H1 (cell line): ENCODE measurements at regions not wholly inside any gene's neighbourhood (a gene's known extent, or its start where the extent isn't known, plus 50 kb on each side); places are given as distances from the start of the nearest gene placed in this dataset.

Source experiments
- BRCA1 ChIP-seq: IDR thresholded peaks from 2 replicates; pipeline ENCODE4 v1.6.1; 2012; ENCODE audit warnings: low read depth, low read length, improper control_type of control experiment
- CHD7 ChIP-seq: fragments of 300-600 bp; sonication (generic); IDR thresholded peaks from 2 replicates; pipeline ENCODE4 v1.7.1; 2012; ENCODE audit warnings: low read length, moderate library complexity, mild to moderate bottlenecking, inconsistent platforms; ENCODE audit not compliant: insufficient replicate concordance
- EP300 ChIP-seq, 2 experiments: IDR thresholded peaks; 1 replicate in 1 of 2; 2 replicates in 1 of 2; pipeline ENCODE4 v1.6.1; 2011 to 2012; ENCODE audit warnings: low read depth in 2 of 2, low read length in 2 of 2, mild to moderate bottlenecking in 2 of 2, borderline replicate concordance in 1 of 2, inconsistent platforms in 1 of 2, moderate library complexity in 1 of 2
- KDM1A ChIP-seq: fragments of 200-600, 300-600 bp; sonication (generic); IDR thresholded peaks from 2 replicates; pipeline ENCODE4 v1.7.1; 2016; ENCODE audit warnings: mild to moderate bottlenecking, low read length, borderline replicate concordance
- MAX ChIP-seq: IDR thresholded peaks from 2 replicates; pipeline ENCODE4 v1.6.1; 2012; ENCODE audit warnings: inconsistent platforms
- TAF7 ChIP-seq: optimal IDR thresholded peaks from 2 replicates; pipeline ENCODE3; 2011; ENCODE audit warnings: low read depth, mild to moderate bottlenecking, inconsistent platforms, low read length, moderate library complexity, borderline replicate concordance

DNA sequence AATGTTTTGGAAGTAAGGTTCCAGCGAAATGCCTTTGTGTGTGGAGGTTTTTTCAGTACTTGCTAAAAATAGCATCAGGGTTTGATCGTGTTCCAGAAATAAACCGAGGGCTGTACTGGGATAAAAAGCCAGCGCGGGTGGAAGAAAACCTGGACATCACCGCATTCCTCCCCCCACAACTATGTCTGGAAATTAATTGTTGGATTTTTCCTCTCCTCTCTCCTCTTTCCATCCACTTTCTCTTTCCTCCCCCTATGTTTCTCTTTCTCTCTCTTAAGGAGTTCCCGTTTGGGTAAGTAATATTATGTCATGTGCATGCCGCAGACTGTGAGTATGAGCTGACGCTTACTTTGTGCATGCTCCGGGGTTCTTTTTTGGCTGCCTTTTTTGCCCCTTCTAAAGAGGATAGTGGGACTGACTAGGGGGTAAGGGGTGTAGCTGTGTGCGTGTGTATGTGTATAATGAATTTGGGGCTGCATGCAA, 104.2 kb upstream of the HSD17B12 start (continued):
- no peak for TF ChIP-seq CHD7
- no peak for TF ChIP-seq MAX
- TF ChIP-seq EP300 (IDR thresholded peaks at IDR 0.05; ENCODE audit: borderline replicate concordance in 1 of 2, low read depth in 2 of 2, low read length in 2 of 2) = no peak
- TF ChIP-seq KDM1A = no peak
- no peak for TF ChIP-seq BRCA1
- TF ChIP-seq TAF7 = no peak
